GM23248 (cell line): ENCODE measurements at regions not wholly inside any gene's neighbourhood (a gene's known extent, or its start where the extent isn't known, plus 50 kb on each side); places are given as distances from the start of the nearest gene placed in this dataset.

Experiments
- EZH2 ChIP-seq: fragments of 200-600 bp; sonication (generic); IDR thresholded peaks from 2 replicates; pipeline ENCODE4 v1.6.1; 2018; ENCODE audit warnings: antibody characterized with exemption, mild to moderate bottlenecking; ENCODE audit not compliant: insufficient read depth, poor library complexity, severe bottlenecking
- EZH2phosphoT487 ChIP-seq: fragments of 200-600 bp; sonication (generic); IDR thresholded peaks from 2 replicates; pipeline ENCODE4 v1.6.1; 2018; ENCODE audit warnings: antibody characterized with exemption, moderate library complexity, mild to moderate bottlenecking, low read depth; ENCODE audit not compliant: insufficient read depth

DNA sequence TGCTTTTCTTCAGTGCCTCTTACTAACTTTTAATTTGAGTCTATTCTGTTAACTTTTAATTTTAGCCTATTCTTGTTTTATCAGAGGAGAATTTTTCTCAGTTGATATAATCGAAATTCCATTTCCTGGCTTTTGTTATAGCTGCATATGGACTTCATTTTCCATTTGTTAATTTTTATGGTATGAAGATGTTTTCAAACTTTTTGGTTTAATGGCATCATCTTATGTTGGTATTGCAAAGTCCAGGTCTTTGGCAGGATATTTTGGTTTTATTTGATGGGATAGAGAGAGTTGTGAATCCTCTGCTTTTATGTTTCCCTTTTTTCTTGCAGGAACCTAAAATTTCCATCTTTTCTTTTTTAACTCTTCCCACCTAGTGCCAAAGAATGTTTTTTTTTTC is 70.9 kb upstream of the RAPGEF4 start:
- no peak for TF ChIP-seq EZH2phosphoT487
- no peak for TF ChIP-seq EZH2
